HUES6 (cell line): ENCODE measurements at regions not wholly inside any gene's neighbourhood (a gene's known extent, or its start where the extent isn't known, plus 50 kb on each side); places are given as distances from the start of the nearest gene placed in this dataset.

Source experiments
- H3K27ac ChIP-seq: 2 replicates; pipeline ENCODE4 v1.7.0; 2013; ENCODE audit warnings: low read depth, mild to moderate bottlenecking, low read length, inconsistent platforms
- H3K27me3 ChIP-seq: 2 replicates; pipeline ENCODE4 v1.6.1; 2013; ENCODE audit warnings: low read length; ENCODE audit not compliant: control insufficient read depth, insufficient read depth
- H3K36me3 ChIP-seq: 2 replicates; pipeline ENCODE4 v1.6.1; 2013; ENCODE audit warnings: low read length; ENCODE audit not compliant: control insufficient read depth, insufficient read depth
- H3K4me1 ChIP-seq: 2 replicates; pipeline ENCODE4 v1.6.1; 2013; ENCODE audit warnings: low read length; ENCODE audit not compliant: control insufficient read depth, insufficient read depth
- H3K4me3 ChIP-seq: 2 replicates; pipeline ENCODE4 v1.5.1; 2013; ENCODE audit warnings: low read depth, low read length
- H3K9ac ChIP-seq: one replicate; pipeline ENCODE4 v1.6.1; 2013; ENCODE audit warnings: mild to moderate bottlenecking, low read length
- H3K9me3 ChIP-seq: 2 replicates; pipeline ENCODE4 v1.6.1; 2013; ENCODE audit warnings: low read depth, low read length; ENCODE audit not compliant: control insufficient read depth, insufficient read depth

GRCh38 chr4:12146339-12146738 is 717.6 kb upstream of the HS3ST1 start:
- H3K27ac ChIP-seq, result no peak overlapping the region
- no peak overlapping the region for H3K9ac ChIP-seq
- H3K4me1 ChIP-seq, result no peaks in the 10 kb centered on the region
- 0 out of 2 replicates have a peak, but pooled peaks cover 4% of the 10 kb centered on the region for H3K9me3 ChIP-seq
- H3K4me3 ChIP-seq, result no peak overlapping the region
- H3K27me3 ChIP-seq, result no peaks in the 10 kb centered on the region
- no peaks in the 10 kb centered on the region for H3K36me3 ChIP-seq

DNA sequence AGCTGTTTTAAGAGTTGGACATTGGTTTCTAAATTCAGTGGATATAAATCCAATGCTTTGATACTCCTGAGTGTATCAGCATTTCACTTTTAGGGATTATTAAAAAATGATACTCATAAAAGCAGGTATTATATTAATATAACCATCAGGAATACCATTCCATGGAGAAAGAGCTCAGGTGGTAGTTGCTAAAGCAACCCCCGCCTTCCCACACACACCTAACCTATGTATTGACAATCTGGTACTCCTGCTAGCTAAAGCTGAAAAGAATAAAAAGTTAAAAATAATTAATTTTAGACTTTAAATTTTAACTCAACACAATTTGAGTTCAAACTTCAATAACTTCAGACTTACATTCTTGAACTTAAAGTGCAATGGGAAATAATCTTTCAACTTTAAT is 717.1 kb upstream of the HS3ST1 start:
- Histone ChIP-seq H3K27me3 (no peaks in the 10 kb centered on the region), H3K36me3 (no peaks in the 10 kb centered on the region), H3K27ac (no peak overlapping the region), H3K9me3 (0 out of 2 replicates have a peak, but pooled peaks cover 4% of the 10 kb centered on the region), H3K4me3 (no peak overlapping the region), H3K9ac (no peak overlapping the region), H3K4me1 (no peaks in the 10 kb centered on the region)

DNA sequence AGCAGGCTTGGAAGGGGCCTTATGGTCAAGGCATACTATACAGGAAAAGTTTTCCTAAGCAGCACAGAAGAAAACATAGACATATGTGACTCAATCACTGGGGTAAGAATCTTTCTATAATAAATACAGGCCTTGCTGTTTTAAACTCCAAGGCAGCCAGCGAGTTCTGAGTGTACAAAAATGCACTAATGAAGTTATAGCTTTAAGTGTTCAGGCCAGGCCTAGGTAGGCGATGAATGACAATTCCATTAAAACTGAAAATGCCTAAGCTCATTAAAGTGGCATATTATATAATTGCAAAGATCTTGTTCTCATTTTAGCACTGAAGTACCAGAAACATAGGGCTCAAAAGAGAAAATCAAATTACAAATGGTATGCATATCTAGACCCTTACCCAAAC is 716.4 kb upstream of the HS3ST1 start:
- no peak overlapping the region for H3K4me3 ChIP-seq
- no peak overlapping the region for H3K9ac ChIP-seq
- H3K27ac ChIP-seq, result no peak overlapping the region
- H3K4me1 ChIP-seq, result no peaks in the 10 kb centered on the region
- no peaks in the 10 kb centered on the region for H3K36me3 ChIP-seq
- no peaks in the 10 kb centered on the region for H3K27me3 ChIP-seq
- 0 out of 2 replicates have a peak, but pooled peaks cover 4% of the 10 kb centered on the region for H3K9me3 ChIP-seq

- H3K4me3 ChIP-seq, result no peak overlapping the region
- no peaks in the 10 kb centered on the region for H3K36me3 ChIP-seq
- no peaks in the 10 kb centered on the region for H3K4me1 ChIP-seq
- no peak overlapping the region for H3K9ac ChIP-seq
- H3K9me3 ChIP-seq, result no peaks in the 10 kb centered on the region
- H3K27me3 ChIP-seq, result no peaks in the 10 kb centered on the region
- H3K27ac ChIP-seq, result no peak overlapping the region
Measured at GRCh38 chr4:12144051-12144450, 715.4 kb upstream of the HS3ST1 start.

DNA sequence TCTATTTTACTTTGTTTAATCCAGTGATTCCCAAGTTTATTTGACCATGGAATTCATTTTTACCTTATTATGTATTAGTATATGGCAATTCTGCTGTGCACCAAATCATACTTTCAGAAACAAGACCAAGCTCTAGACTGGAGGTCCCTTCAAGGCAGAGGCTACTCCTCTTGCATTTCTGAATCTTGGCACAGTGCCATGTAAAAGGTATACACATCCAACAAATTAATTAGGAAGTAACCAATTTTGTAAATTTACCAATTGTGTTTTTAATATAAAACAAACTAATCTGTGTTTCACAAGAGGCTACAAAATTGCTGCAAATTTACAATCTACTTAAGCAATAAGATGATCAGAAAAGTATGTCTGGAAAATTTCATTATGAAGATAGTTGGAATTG is 712.2 kb upstream of the HS3ST1 start:
- Histone ChIP-seq H3K27me3 (no peaks in the 10 kb centered on the region), H3K27ac (no peak overlapping the region), H3K4me1 (no peaks in the 10 kb centered on the region), H3K4me3 (no peak overlapping the region), H3K36me3 (no peaks in the 10 kb centered on the region), H3K9me3 (no peaks in the 10 kb centered on the region), H3K9ac (no peak overlapping the region)

DNA sequence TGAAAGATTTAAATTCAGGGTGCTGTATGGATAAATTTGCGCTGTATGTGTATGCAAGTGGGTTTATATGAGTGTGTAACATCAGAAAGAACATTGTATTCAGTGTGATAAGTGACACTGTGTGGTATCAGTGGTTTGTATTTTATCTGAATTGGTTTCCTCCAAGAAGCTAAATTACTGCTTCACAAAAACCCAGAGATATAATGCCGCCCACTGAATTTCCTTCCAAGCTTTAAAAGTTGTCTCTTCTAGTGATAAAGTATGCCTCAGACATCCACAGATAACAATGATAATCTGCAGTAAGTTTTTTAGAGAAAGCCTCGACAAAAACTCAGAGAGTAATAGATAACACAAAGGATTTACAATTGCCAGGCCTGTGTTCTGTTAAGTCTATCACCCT is 710.6 kb upstream of the HS3ST1 start:
- Histone ChIP-seq H3K9ac (no peak overlapping the region), H3K4me3 (no peak overlapping the region), H3K27me3 (no peaks in the 10 kb centered on the region), H3K27ac (no peak overlapping the region), H3K4me1 (no peaks in the 10 kb centered on the region), H3K9me3 (no peaks in the 10 kb centered on the region), H3K36me3 (no peaks in the 10 kb centered on the region)

DNA sequence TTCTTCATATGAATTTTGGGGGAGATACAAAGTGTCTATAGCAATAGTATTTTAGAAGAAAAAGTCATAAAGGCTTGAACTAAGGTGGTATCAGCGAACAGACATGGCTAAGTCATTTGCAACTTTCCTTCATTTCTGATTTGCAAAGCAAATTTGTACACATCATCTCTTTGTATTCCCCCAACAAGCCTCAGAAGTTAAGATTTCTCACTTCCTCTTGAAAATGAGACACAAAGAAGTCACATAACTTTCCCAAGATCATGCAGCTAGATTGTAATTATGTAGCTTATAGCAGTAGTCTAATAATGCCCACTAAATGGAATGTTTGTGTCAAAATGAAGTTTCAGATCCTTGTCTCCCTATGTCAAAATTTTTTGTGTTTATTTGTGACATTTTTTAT is 709.8 kb upstream of the HS3ST1 start:
- Histone ChIP-seq H3K27me3 (no peaks in the 10 kb centered on the region), H3K9me3 (peaks cover 3% of the 10 kb centered on the region; the same call in 1 of the 2 replicates), H3K4me1 (no peaks in the 10 kb centered on the region), H3K36me3 (no peaks in the 10 kb centered on the region), H3K9ac (no peak overlapping the region), H3K27ac (no peak overlapping the region), H3K4me3 (no peak overlapping the region)

DNA sequence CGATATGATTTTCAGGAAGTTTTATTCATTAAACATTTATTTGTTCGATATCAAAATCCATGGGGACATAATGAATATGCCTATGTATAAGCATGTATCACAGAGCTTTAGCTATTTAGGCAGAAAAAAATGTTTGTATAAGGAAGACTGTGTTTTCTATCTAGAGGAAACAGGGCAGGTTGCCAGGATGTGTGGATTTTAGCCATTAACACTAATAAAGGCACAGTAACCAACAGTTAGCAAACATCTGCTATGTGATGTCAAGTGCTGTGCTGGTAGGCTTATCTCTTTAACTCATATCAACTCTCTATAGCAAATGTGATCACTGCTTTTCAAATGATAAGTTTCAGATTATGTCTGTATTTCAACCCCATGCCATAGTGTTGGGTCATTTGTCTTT is 708.9 kb upstream of the HS3ST1 start:
- no peaks in the 10 kb centered on the region for H3K27me3 ChIP-seq
- H3K9me3 ChIP-seq, result peaks cover 3% of the 10 kb centered on the region; the same call in 1 of the 2 replicates
- no peaks in the 10 kb centered on the region for H3K36me3 ChIP-seq
- H3K4me3 ChIP-seq, result no peak overlapping the region
- H3K27ac ChIP-seq, result no peak overlapping the region
- H3K9ac ChIP-seq, result no peak overlapping the region
- H3K4me1 ChIP-seq, result no peaks in the 10 kb centered on the region

DNA sequence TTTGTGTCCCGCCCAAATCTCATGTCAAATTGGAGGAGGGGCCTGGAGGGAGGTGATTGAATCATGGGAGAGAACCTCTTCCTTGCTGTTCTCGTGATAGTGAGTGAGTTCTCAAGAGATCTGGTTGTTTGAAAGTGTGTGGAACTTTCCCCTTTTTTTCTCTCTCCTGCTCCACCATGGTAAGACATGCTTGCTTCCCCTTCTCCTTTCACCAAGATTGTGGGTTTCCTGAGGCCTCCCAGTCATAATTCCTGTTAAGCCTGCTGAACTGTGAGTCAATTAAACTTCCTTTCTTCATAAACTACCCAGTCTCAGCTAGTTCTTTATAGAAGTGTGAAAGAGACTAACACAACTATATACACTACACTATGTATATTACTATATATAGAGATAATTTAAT is 697.8 kb upstream of the HS3ST1 start:
- no peaks in the 10 kb centered on the region for H3K27me3 ChIP-seq
- no peaks in the 10 kb centered on the region for H3K4me1 ChIP-seq
- H3K4me3 ChIP-seq, result no peak overlapping the region
- H3K9ac ChIP-seq, result no peak overlapping the region
- H3K9me3 ChIP-seq, result peaks cover 4% of the 10 kb centered on the region; the same call in 1 of the 2 replicates
- no peaks in the 10 kb centered on the region for H3K36me3 ChIP-seq
- no peak overlapping the region for H3K27ac ChIP-seq

DNA sequence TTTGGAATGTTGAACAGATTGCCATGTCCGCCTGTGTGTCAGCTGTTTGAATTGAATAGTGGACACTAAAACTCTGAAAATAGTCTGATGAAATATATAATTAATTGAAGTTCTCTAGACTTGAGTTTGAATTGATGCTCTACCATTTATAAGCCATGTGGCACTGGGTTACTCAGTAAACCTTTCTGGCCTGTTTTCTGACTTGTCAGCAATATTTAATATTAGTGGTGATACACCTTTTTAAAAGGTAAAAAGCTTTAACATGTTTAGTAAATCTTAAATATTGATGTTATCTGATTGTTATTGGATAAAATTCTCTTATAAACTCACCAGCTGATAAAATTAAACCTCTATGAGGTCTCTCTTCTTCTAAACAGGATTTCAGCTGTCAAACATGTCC is 695.4 kb upstream of the HS3ST1 start:
- no peak overlapping the region for H3K4me3 ChIP-seq

GRCh38 chr4:12123707-12124106 is 695.0 kb upstream of the HS3ST1 start:
- H3K9ac ChIP-seq, result no peak overlapping the region
- H3K36me3 ChIP-seq, result no peaks in the 10 kb centered on the region
- no peak overlapping the region for H3K27ac ChIP-seq
- H3K4me1 ChIP-seq, result no peaks in the 10 kb centered on the region
- no peaks in the 10 kb centered on the region for H3K27me3 ChIP-seq
- H3K4me3 ChIP-seq, result no peak overlapping the region
- peaks cover 13% of the 10 kb centered on the region; the same call in 1 of the 2 replicates for H3K9me3 ChIP-seq

More for the DNA sequence above, 695.4 kb upstream of the HS3ST1 start:
- Histone ChIP-seq H3K4me1 (no peaks in the 10 kb centered on the region), H3K36me3 (no peaks in the 10 kb centered on the region), H3K9me3 (peaks cover 13% of the 10 kb centered on the region; the same call in 1 of the 2 replicates), H3K27me3 (no peaks in the 10 kb centered on the region), H3K9ac (no peak overlapping the region), H3K27ac (no peak overlapping the region)

GRCh38 chr4:12122316-12122715 is 693.6 kb upstream of the HS3ST1 start:
- no peaks in the 10 kb centered on the region for H3K36me3 ChIP-seq

More at GRCh38 chr4:12122316-12122715, 693.6 kb upstream of the HS3ST1 start:
- Histone ChIP-seq H3K27me3 (no peaks in the 10 kb centered on the region), H3K4me1 (no peaks in the 10 kb centered on the region), H3K27ac (no peak overlapping the region), H3K9me3 (peaks cover 13% of the 10 kb centered on the region; the same call in 1 of the 2 replicates), H3K4me3 (no peak overlapping the region), H3K9ac (no peak overlapping the region)
